ENCODE measurements at regions not wholly inside any gene's neighbourhood (a gene's known extent, or its start where the extent isn't known, plus 50 kb on each side); places are given as distances from the start of the nearest gene placed in this dataset.

DNA sequence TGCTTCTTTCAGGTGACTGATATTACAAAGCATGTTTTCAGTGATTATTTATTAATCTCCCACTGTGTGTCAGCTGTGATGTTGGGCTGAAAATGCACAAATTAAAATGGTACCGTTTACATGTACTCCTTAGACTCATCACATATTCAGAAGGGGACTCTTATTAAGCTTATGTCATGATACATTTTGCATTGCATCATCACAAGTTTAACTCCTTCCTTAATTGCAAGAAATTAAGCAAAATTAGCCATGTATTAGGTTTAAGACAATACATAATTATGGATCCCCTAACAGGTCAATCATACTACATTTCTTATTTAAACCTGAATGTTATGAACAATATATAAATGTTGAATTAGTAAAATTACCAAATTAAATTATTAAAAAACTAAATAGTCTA lies 899.1 kb downstream of the TMEM182 start:
- Histone ChIP-seq H3K9ac (no peak overlapping the region), H3K4me1 (ENCODE audit: low read depth, poor library complexity, severe bottlenecking) (no peaks in the 10 kb centered on the region), H3K4me2 (no peak overlapping the region), H3K4me3 (IDR thresholded peaks at IDR 0.05; ENCODE audit: insufficient read depth, low read depth, low read length) (no peak overlapping the region), H3K79me2 (ENCODE audit: insufficient read depth, low read depth) (no peaks in the 10 kb centered on the region), H3K27me3 (ENCODE audit: insufficient read depth, low read depth) (no peaks in the 10 kb centered on the region), H3K36me3 (ENCODE audit: insufficient read depth) (no peaks in the 10 kb centered on the region), H3K27ac (no peak overlapping the region), H2AFZ (ENCODE audit: low read depth) (no peak overlapping the region), H4K20me1 (ENCODE audit: insufficient read depth) (no peaks in the 10 kb centered on the region)
- TF ChIP-seq, protein P1, sequence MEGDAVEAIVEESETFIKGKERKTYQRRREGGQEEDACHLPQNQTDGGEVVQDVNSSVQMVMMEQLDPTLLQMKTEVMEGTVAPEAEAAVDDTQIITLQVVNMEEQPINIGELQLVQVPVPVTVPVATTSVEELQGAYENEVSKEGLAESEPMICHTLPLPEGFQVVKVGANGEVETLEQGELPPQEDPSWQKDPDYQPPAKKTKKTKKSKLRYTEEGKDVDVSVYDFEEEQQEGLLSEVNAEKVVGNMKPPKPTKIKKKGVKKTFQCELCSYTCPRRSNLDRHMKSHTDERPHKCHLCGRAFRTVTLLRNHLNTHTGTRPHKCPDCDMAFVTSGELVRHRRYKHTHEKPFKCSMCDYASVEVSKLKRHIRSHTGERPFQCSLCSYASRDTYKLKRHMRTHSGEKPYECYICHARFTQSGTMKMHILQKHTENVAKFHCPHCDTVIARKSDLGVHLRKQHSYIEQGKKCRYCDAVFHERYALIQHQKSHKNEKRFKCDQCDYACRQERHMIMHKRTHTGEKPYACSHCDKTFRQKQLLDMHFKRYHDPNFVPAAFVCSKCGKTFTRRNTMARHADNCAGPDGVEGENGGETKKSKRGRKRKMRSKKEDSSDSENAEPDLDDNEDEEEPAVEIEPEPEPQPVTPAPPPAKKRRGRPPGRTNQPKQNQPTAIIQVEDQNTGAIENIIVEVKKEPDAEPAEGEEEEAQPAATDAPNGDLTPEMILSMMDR (conservative IDR thresholded peaks at IDR 0.05; ENCODE audit: low read depth, low read length) = no peak

DNA sequence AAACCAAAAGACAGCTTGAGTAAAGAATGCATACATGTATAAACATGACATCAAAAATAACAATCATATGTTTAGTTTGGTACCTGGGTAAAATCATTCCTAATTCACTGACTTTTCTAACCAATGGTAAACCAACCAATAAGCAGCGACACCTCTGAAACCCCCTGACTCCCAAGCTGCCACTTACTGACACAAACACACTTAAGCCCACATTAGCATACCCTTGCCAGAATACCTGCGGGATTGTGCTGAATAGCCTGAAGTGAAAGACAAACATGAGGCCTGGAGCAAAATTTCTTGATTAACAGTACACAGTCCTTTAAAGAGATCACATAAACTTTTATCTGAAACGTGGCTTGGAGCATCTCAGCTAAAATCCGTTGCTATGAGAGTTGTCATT lies 902.9 kb downstream of the TMEM182 start:
- H3K4me3 ChIP-seq (IDR thresholded peaks at IDR 0.05; ENCODE audit: insufficient read depth, low read depth, low read length) = no peak overlapping the region
- no peak overlapping the region for H3K9ac ChIP-seq
- H3K79me2 ChIP-seq (ENCODE audit: insufficient read depth, low read depth) = no peaks in the 10 kb centered on the region
- no peaks in the 10 kb centered on the region for H3K27me3 ChIP-seq (ENCODE audit: insufficient read depth, low read depth)
- H2AFZ ChIP-seq (ENCODE audit: low read depth) = no peak overlapping the region
- TF ChIP-seq, protein P1 (conservative IDR thresholded peaks at IDR 0.05; ENCODE audit: low read depth, low read length) = no peak
- no peak overlapping the region for H3K27ac ChIP-seq
- no peaks in the 10 kb centered on the region for H3K36me3 ChIP-seq (ENCODE audit: insufficient read depth)
- H3K4me2 ChIP-seq = no peak overlapping the region
- no peaks in the 10 kb centered on the region for H4K20me1 ChIP-seq (ENCODE audit: insufficient read depth)
- no peaks in the 10 kb centered on the region for H3K4me1 ChIP-seq (ENCODE audit: low read depth, poor library complexity, severe bottlenecking)

GRCh38 chr2:103667335-103667884 lies 905.6 kb downstream of the TMEM182 start:
- Histone ChIP-seq H3K27me3 (ENCODE audit: insufficient read depth, low read depth) (no peaks in the 10 kb centered on the region), H2AFZ (ENCODE audit: low read depth) (no peak overlapping the region), H3K4me1 (ENCODE audit: low read depth, poor library complexity, severe bottlenecking) (no peaks in the 10 kb centered on the region), H3K9ac (no peak overlapping the region), H3K36me3 (ENCODE audit: insufficient read depth) (no peaks in the 10 kb centered on the region), H3K4me3 (IDR thresholded peaks at IDR 0.05; ENCODE audit: insufficient read depth, low read depth, low read length) (no peak overlapping the region), H3K4me2 (no peak overlapping the region), H3K27ac (no peak overlapping the region), H3K79me2 (ENCODE audit: insufficient read depth, low read depth) (no peaks in the 10 kb centered on the region), H4K20me1 (ENCODE audit: insufficient read depth) (no peaks in the 10 kb centered on the region)
- TF ChIP-seq, protein P1 (conservative IDR thresholded peaks at IDR 0.05; ENCODE audit: low read depth, low read length) = no peak

DNA sequence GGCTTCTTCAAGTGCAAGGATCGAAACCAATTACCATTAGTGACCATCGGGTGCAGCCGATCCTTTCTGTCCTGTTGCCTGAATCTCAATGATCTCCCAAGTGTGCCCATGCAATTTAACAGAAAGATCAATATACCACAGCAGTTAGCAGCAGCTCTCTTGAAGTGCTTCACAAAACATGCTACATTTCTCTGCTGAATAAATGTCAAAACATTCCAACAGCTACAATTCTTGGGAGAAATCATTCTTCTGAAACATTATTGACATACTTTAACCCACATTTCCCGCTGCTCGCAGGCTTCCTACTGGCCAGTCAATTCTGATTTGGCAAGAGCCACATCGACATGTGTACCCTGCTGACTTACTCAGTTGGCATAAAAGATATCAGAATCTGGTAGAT lies 907.7 kb downstream of the TMEM182 start:
- Histone ChIP-seq H3K4me3 (IDR thresholded peaks at IDR 0.05; ENCODE audit: insufficient read depth, low read depth, low read length) (no peak overlapping the region), H3K4me2 (no peak overlapping the region), H3K79me2 (ENCODE audit: insufficient read depth, low read depth) (no peaks in the 10 kb centered on the region), H4K20me1 (ENCODE audit: insufficient read depth) (no peaks in the 10 kb centered on the region), H3K4me1 (ENCODE audit: low read depth, poor library complexity, severe bottlenecking) (no peaks in the 10 kb centered on the region), H2AFZ (ENCODE audit: low read depth) (no peak overlapping the region), H3K27ac (no peak overlapping the region), H3K9ac (no peak overlapping the region), H3K27me3 (ENCODE audit: insufficient read depth, low read depth) (no peaks in the 10 kb centered on the region), H3K36me3 (ENCODE audit: insufficient read depth) (no peaks in the 10 kb centered on the region)
- TF ChIP-seq, protein P1 (conservative IDR thresholded peaks at IDR 0.05; ENCODE audit: low read depth, low read length) = no peak
